ENCODE measurements at regions not wholly inside any gene's neighbourhood (a gene's known extent, or its start where the extent isn't known, plus 50 kb on each side); places are given as distances from the start of the nearest gene placed in this dataset.
A peak's percentile ranks its signal among the peaks of the same experiment; 100 is the strongest.

- Histone ChIP-seq H3K27me3 (ENCODE audit: insufficient read depth, low read length, poor library complexity, severe bottlenecking) (no peaks in the 10 kb centered on the region), H3K27ac (ENCODE audit: low read depth, low read length) (no peak overlapping the region), H3K4me3 (ENCODE audit: low read length) (no peak overlapping the region), H3K4me1 (ENCODE audit: insufficient read depth, low read length) (no peaks in the 10 kb centered on the region), H3K9me3 (ENCODE audit: low read length) (no peaks in the 10 kb centered on the region), H3K36me3 (ENCODE audit: insufficient read depth, low read length) (no peaks in the 10 kb centered on the region)
- Mint-ChIP-seq H3K4me3 (no peak overlapping the region), H3K27me3 (no peaks in the 10 kb centered on the region), H3K27ac (no peak overlapping the region), H3K4me1 (no peaks in the 10 kb centered on the region), H3K36me3 (no peaks in the 10 kb centered on the region), H3K9me3 (peaks cover 0 to 5% (median 0%) of the 10 kb centered on the region in 5 donors)
- POLR2A ChIA-PET: no interaction called here
- CTCF ChIA-PET: no interaction called here
- no peak for DNase-seq
Observed at GRCh38 chr1:217164403-217164802, 441.2 kb upstream of the ESRRG start.

GRCh38 chr1:217153361-217153760 lies 430.1 kb upstream of the ESRRG start:
- no peak overlapping the region for H3K4me3 ChIP-seq (ENCODE audit: low read length)
- Mint-ChIP-seq H3K9me3 (peaks cover 0 to 8% (median 3%) of the 10 kb centered on the region in 5 donors), H3K4me3 (no peak overlapping the region), H3K27ac (no peak overlapping the region), H3K4me1 (no peaks in the 10 kb centered on the region), H3K36me3 (no peaks in the 10 kb centered on the region), H3K27me3 (no peaks in the 10 kb centered on the region)
- CTCF ChIA-PET: no interaction called here
- no peaks in the 10 kb centered on the region for H3K9me3 ChIP-seq (ENCODE audit: low read length)
- no peaks in the 10 kb centered on the region for H3K4me1 ChIP-seq (ENCODE audit: insufficient read depth, low read length)
- POLR2A ChIA-PET: no interaction called here
- DNase-seq: no peak
- H3K36me3 ChIP-seq (ENCODE audit: insufficient read depth, low read length): no peaks in the 10 kb centered on the region
- H3K27me3 ChIP-seq (ENCODE audit: insufficient read depth, low read length, poor library complexity, severe bottlenecking): no peaks in the 10 kb centered on the region
- H3K27ac ChIP-seq (ENCODE audit: low read depth, low read length): no peak overlapping the region

- Mint-ChIP-seq H3K4me1 (no peaks in the 10 kb centered on the region), H3K9me3 (peaks cover 0 to 11% (median 3%) of the 10 kb centered on the region in 5 donors), H3K36me3 (no peaks in the 10 kb centered on the region), H3K4me3 (no peak overlapping the region), H3K27me3 (no peaks in the 10 kb centered on the region), H3K27ac (no peak overlapping the region)
- no peaks in the 10 kb centered on the region for H3K27me3 ChIP-seq (ENCODE audit: insufficient read depth, low read length, poor library complexity, severe bottlenecking)
- no peak for DNase-seq
- no peak overlapping the region for H3K27ac ChIP-seq (ENCODE audit: low read depth, low read length)
- no peaks in the 10 kb centered on the region for H3K9me3 ChIP-seq (ENCODE audit: low read length)
- POLR2A ChIA-PET: no interaction called here
- no peaks in the 10 kb centered on the region for H3K4me1 ChIP-seq (ENCODE audit: insufficient read depth, low read length)
- no peaks in the 10 kb centered on the region for H3K36me3 ChIP-seq (ENCODE audit: insufficient read depth, low read length)
- H3K4me3 ChIP-seq (ENCODE audit: low read length): no peak overlapping the region
- CTCF ChIA-PET: no interaction called here
Observed at GRCh38 chr1:217150366-217150765, 427.1 kb upstream of the ESRRG start.

- no peaks in the 10 kb centered on the region for H3K36me3 Mint-ChIP-seq
- H3K9me3 ChIP-seq (ENCODE audit: low read length): no peaks in the 10 kb centered on the region
- no peaks in the 10 kb centered on the region for H3K4me1 ChIP-seq (ENCODE audit: insufficient read depth, low read length)
- H3K27ac ChIP-seq (ENCODE audit: low read depth, low read length): no peak overlapping the region
- ChIA-PET POLR2A (no interaction called here), CTCF (no interaction called here)
- peaks cover 0 to 16% (median 7%) of the 10 kb centered on the region in 5 donors for H3K9me3 Mint-ChIP-seq
- no peak for DNase-seq
- no peaks in the 10 kb centered on the region for H3K4me1 Mint-ChIP-seq
- H3K27me3 ChIP-seq (ENCODE audit: insufficient read depth, low read length, poor library complexity, severe bottlenecking): no peaks in the 10 kb centered on the region
- no peak overlapping the region for H3K4me3 Mint-ChIP-seq
- no peaks in the 10 kb centered on the region for H3K27me3 Mint-ChIP-seq
- H3K36me3 ChIP-seq (ENCODE audit: insufficient read depth, low read length): no peaks in the 10 kb centered on the region
- no peak overlapping the region for H3K27ac Mint-ChIP-seq
- no peak overlapping the region for H3K4me3 ChIP-seq (ENCODE audit: low read length)
Observed at GRCh38 chr1:217149791-217150190, 426.6 kb upstream of the ESRRG start.

GRCh38 chr1:217141711-217142110 lies 418.5 kb upstream of the ESRRG start:
- no peak for DNase-seq
- H3K4me3 Mint-ChIP-seq: no peak overlapping the region
- Histone ChIP-seq H3K4me3 (ENCODE audit: low read length) (no peak overlapping the region), H3K36me3 (ENCODE audit: insufficient read depth, low read length) (no peaks in the 10 kb centered on the region), H3K9me3 (ENCODE audit: low read length) (no peaks in the 10 kb centered on the region), H3K27ac (ENCODE audit: low read depth, low read length) (no peak overlapping the region), H3K4me1 (ENCODE audit: insufficient read depth, low read length) (no peaks in the 10 kb centered on the region), H3K27me3 (ENCODE audit: insufficient read depth, low read length, poor library complexity, severe bottlenecking) (peaks cover 16% of the 10 kb centered on the region)
- H3K36me3 Mint-ChIP-seq: peaks cover 0 to 8% (median 0%) of the 10 kb centered on the region in 3 donors
- H3K4me1 Mint-ChIP-seq: peaks cover 0 to 3% (median 0%) of the 10 kb centered on the region in 3 donors
- H3K9me3 Mint-ChIP-seq: peaks cover 13 to 21% (median 17%) of the 10 kb centered on the region in 5 donors
- peaks cover 30 to 41% of the 10 kb centered on the region in 2 donors for H3K27me3 Mint-ChIP-seq
- no peak overlapping the region for H3K27ac Mint-ChIP-seq
- CTCF ChIA-PET: no interaction called here
- POLR2A ChIA-PET: no interaction called here

- H3K27ac ChIP-seq (ENCODE audit: low read depth, low read length): no peak overlapping the region
- H3K4me3 ChIP-seq (ENCODE audit: low read length): no peak overlapping the region
- H3K9me3 ChIP-seq (ENCODE audit: low read length): no peaks in the 10 kb centered on the region
- H3K9me3 Mint-ChIP-seq: peaks cover 4 to 22% (median 17%) of the 10 kb centered on the region in 5 donors
- ChIA-PET CTCF (no interaction called here), POLR2A (no interaction called here)
- H3K27me3 ChIP-seq (ENCODE audit: insufficient read depth, low read length, poor library complexity, severe bottlenecking): peaks cover 17% of the 10 kb centered on the region
- peaks cover 37 to 56% of the 10 kb centered on the region in 2 donors for H3K27me3 Mint-ChIP-seq
- H3K4me3 Mint-ChIP-seq: no peak overlapping the region
- DNase-seq: no peak
- peaks cover 0 to 8% (median 0%) of the 10 kb centered on the region in 3 donors for H3K36me3 Mint-ChIP-seq
- no peaks in the 10 kb centered on the region for H3K4me1 ChIP-seq (ENCODE audit: insufficient read depth, low read length)
- no peaks in the 10 kb centered on the region for H3K36me3 ChIP-seq (ENCODE audit: insufficient read depth, low read length)
- H3K4me1 Mint-ChIP-seq: peaks cover 0 to 3% (median 0%) of the 10 kb centered on the region in 3 donors
- H3K27ac Mint-ChIP-seq: no peak overlapping the region
Observed at GRCh38 chr1:217140041-217140901, 417.0 kb upstream of the ESRRG start.

GRCh38 chr1:217139513-217139912 lies 416.3 kb upstream of the ESRRG start:
- H3K27me3 Mint-ChIP-seq: peaks cover 44 to 63% of the 10 kb centered on the region in 2 donors
- DNase-seq: no peak

GRCh38 chr1:217138799-217139466 lies 415.7 kb upstream of the ESRRG start:
- Mint-ChIP-seq H3K27ac (peak overlapping the region in 1 of 8 donors; percentile 20), H3K36me3 (peaks cover 0 to 8% (median 0%) of the 10 kb centered on the region in 3 donors), H3K4me3 (peak overlapping the region in 1 of 7 donors; percentile 37), H3K27me3 (peaks cover 47 to 68% of the 10 kb centered on the region in 2 donors), H3K4me1 (peaks cover 0 to 3% (median 0%) of the 10 kb centered on the region in 3 donors), H3K9me3 (peaks cover 0 to 22% (median 19%) of the 10 kb centered on the region in 5 donors)
- Histone ChIP-seq H3K9me3 (ENCODE audit: low read length) (no peaks in the 10 kb centered on the region), H3K36me3 (ENCODE audit: insufficient read depth, low read length) (no peaks in the 10 kb centered on the region), H3K4me1 (ENCODE audit: insufficient read depth, low read length) (no peaks in the 10 kb centered on the region), H3K27ac (ENCODE audit: low read depth, low read length) (no peak overlapping the region), H3K27me3 (ENCODE audit: insufficient read depth, low read length, poor library complexity, severe bottlenecking) (peaks cover 17% of the 10 kb centered on the region), H3K4me3 (ENCODE audit: low read length) (no peak overlapping the region)
- CTCF ChIA-PET: no interaction called here
- DNase-seq: no peak
- POLR2A ChIA-PET: no interaction called here

More at GRCh38 chr1:217139513-217139912, 416.3 kb upstream of the ESRRG start:
- CTCF ChIA-PET: no interaction called here
- H3K4me3 Mint-ChIP-seq: no peak overlapping the region
- H3K27ac ChIP-seq (ENCODE audit: low read depth, low read length): no peak overlapping the region
- H3K27ac Mint-ChIP-seq: no peak overlapping the region
- peaks cover 17% of the 10 kb centered on the region for H3K27me3 ChIP-seq (ENCODE audit: insufficient read depth, low read length, poor library complexity, severe bottlenecking)
- H3K4me3 ChIP-seq (ENCODE audit: low read length): no peak overlapping the region
- POLR2A ChIA-PET: no interaction called here
- H3K4me1 ChIP-seq (ENCODE audit: insufficient read depth, low read length): no peaks in the 10 kb centered on the region
- H3K4me1 Mint-ChIP-seq: peaks cover 0 to 3% (median 0%) of the 10 kb centered on the region in 3 donors
- no peaks in the 10 kb centered on the region for H3K36me3 ChIP-seq (ENCODE audit: insufficient read depth, low read length)
- peaks cover 0 to 22% (median 21%) of the 10 kb centered on the region in 5 donors for H3K9me3 Mint-ChIP-seq
- H3K9me3 ChIP-seq (ENCODE audit: low read length): no peaks in the 10 kb centered on the region
- peaks cover 0 to 8% (median 0%) of the 10 kb centered on the region in 3 donors for H3K36me3 Mint-ChIP-seq
